ENCODE measurements at regions not wholly inside any gene's neighbourhood (a gene's known extent, or its start where the extent isn't known, plus 50 kb on each side); places are given as distances from the start of the nearest gene placed in this dataset.

DNA sequence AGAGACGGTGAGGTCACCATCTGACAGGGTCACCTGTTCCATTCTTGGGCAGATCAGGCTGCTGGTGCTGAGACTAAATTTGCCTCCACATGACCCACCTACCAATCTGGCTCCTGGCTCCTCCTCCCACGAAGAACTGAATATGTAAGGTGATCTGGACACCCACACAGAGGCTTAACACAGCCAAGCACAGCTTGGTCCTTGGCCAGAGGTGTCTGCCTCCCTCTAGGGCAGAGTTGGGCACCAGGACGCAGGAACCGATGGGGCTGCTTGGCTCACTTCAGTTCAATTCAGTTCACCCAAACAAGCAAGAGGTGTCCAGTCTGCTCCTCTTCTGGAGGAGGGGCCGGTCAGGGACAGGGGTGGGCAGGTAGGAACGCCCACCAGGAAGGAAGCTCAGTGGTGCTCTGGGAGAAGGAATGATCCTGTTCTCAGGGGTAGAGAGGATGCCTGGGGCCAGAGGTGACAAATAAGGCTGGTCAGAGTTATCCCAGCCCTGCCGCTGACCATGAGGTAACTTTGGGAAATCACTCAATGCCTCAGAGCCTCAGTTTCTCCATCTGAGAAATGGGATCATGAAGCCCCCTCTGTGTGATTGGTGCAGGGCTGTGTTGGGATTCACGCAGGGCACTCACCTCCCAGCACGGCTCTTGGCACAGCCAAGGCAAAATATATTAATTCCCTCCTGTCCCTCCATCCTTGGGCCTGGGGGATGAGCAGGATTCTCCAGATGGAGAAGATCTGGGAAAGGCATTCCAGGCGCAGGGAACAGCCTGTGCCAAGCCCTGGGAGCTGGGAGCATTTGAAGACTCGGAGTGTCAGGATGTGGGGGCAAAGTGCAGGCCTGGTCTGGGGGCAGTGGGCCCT, 284.5 kb downstream of the PTPRU start:
- TF ChIP-seq EZH2 (IDR thresholded peaks at IDR 0.05) (no peak), EZH2phosphoT487 (IDR thresholded peaks at IDR 0.05) (no peak)
- TF ChIP-seq, protein P1, sequence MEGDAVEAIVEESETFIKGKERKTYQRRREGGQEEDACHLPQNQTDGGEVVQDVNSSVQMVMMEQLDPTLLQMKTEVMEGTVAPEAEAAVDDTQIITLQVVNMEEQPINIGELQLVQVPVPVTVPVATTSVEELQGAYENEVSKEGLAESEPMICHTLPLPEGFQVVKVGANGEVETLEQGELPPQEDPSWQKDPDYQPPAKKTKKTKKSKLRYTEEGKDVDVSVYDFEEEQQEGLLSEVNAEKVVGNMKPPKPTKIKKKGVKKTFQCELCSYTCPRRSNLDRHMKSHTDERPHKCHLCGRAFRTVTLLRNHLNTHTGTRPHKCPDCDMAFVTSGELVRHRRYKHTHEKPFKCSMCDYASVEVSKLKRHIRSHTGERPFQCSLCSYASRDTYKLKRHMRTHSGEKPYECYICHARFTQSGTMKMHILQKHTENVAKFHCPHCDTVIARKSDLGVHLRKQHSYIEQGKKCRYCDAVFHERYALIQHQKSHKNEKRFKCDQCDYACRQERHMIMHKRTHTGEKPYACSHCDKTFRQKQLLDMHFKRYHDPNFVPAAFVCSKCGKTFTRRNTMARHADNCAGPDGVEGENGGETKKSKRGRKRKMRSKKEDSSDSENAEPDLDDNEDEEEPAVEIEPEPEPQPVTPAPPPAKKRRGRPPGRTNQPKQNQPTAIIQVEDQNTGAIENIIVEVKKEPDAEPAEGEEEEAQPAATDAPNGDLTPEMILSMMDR (IDR thresholded peaks at IDR 0.05) = no peak

Data from neural progenitor cell (in vitro differentiated cells).